ENCODE measurements at regions not wholly inside any gene's neighbourhood (a gene's known extent, or its start where the extent isn't known, plus 50 kb on each side); places are given as distances from the start of the nearest gene placed in this dataset.

GRCh38 chr3:16785465-16785864, 99.3 kb upstream of the PLCL2 start:
- ATAC-seq = no peak
- no peak overlapping the region for H3K4me3 ChIP-seq
- peaks cover 31% of the 10 kb centered on the region for H3K4me1 Mint-ChIP-seq

More at GRCh38 chr3:16785465-16785864, 99.3 kb upstream of the PLCL2 start:
- Histone ChIP-seq H3F3A (replicated peaks; ENCODE audit: low read depth) (no peaks in the 10 kb centered on the region), H3K36me3 (ENCODE audit: insufficient read depth) (no peaks in the 10 kb centered on the region), H3K9me2 (ENCODE audit: insufficient read depth) (peaks cover 29% of the 10 kb centered on the region), H4K20me1 (replicated peaks; ENCODE audit: insufficient read depth) (no peaks in the 10 kb centered on the region), H3K79me2 (replicated peaks; ENCODE audit: insufficient read depth) (no peaks in the 10 kb centered on the region), H3K27ac (ENCODE audit: low read depth) (no peak overlapping the region), H3K27me3 (ENCODE audit: insufficient read depth) (no peaks in the 10 kb centered on the region), H3K4me2 (no peak overlapping the region), H3K4me1 (ENCODE audit: insufficient read depth) (peaks cover 20% of the 10 kb centered on the region), H2AFZ (no peak overlapping the region)
- Mint-ChIP-seq H3K4me3 (no peak overlapping the region), H3K27ac (no peak overlapping the region), H3K9me3 (peaks cover 13% of the 10 kb centered on the region), H3K36me3 (ENCODE audit: low read depth) (peaks cover 3% of the 10 kb centered on the region; the same call in 1 of the 3 replicates), H3K27me3 (ENCODE audit: insufficient read depth, low read depth, poor library complexity) (peaks cover 9% of the 10 kb centered on the region)
- DNase-seq (ENCODE audit: low spot score) = no peak
- TF ChIP-seq, protein P1, sequence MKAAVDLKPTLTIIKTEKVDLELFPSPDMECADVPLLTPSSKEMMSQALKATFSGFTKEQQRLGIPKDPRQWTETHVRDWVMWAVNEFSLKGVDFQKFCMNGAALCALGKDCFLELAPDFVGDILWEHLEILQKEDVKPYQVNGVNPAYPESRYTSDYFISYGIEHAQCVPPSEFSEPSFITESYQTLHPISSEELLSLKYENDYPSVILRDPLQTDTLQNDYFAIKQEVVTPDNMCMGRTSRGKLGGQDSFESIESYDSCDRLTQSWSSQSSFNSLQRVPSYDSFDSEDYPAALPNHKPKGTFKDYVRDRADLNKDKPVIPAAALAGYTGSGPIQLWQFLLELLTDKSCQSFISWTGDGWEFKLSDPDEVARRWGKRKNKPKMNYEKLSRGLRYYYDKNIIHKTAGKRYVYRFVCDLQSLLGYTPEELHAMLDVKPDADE (IDR thresholded peaks at IDR 0.05) = no peak
- TF ChIP-seq ZNF331 (CRISPR knock-in tag; IDR thresholded peaks at IDR 0.05; ENCODE audit: low read depth) (no peak), NANOG (IDR thresholded peaks at IDR 0.05; ENCODE audit: borderline replicate concordance) (no peak), EZH2phosphoT487 (IDR thresholded peaks at IDR 0.05; ENCODE audit: unreplicated experiment) (no peak), JUNB (IDR thresholded peaks at IDR 0.05; ENCODE audit: unreplicated experiment) (no peak), EZH2 (IDR thresholded peaks at IDR 0.05; ENCODE audit: low read depth, unreplicated experiment) (no peak), CTCF (conservative IDR thresholded peaks at IDR 0.05; ENCODE audit: low read depth in 2 of 2) (no peak), POLR2AphosphoS5 (IDR thresholded peaks at IDR 0.05; ENCODE audit: low read depth) (no peak), STAT1 (IDR thresholded peaks at IDR 0.05; ENCODE audit: unreplicated experiment) (no peak), ZNF114 (CRISPR knock-in tag; IDR thresholded peaks at IDR 0.05) (no peak), CREB1 (CRISPR knock-in tag; IDR thresholded peaks at IDR 0.05; ENCODE audit: low read depth) (no peak)
- TF ChIP-seq, protein P2, sequence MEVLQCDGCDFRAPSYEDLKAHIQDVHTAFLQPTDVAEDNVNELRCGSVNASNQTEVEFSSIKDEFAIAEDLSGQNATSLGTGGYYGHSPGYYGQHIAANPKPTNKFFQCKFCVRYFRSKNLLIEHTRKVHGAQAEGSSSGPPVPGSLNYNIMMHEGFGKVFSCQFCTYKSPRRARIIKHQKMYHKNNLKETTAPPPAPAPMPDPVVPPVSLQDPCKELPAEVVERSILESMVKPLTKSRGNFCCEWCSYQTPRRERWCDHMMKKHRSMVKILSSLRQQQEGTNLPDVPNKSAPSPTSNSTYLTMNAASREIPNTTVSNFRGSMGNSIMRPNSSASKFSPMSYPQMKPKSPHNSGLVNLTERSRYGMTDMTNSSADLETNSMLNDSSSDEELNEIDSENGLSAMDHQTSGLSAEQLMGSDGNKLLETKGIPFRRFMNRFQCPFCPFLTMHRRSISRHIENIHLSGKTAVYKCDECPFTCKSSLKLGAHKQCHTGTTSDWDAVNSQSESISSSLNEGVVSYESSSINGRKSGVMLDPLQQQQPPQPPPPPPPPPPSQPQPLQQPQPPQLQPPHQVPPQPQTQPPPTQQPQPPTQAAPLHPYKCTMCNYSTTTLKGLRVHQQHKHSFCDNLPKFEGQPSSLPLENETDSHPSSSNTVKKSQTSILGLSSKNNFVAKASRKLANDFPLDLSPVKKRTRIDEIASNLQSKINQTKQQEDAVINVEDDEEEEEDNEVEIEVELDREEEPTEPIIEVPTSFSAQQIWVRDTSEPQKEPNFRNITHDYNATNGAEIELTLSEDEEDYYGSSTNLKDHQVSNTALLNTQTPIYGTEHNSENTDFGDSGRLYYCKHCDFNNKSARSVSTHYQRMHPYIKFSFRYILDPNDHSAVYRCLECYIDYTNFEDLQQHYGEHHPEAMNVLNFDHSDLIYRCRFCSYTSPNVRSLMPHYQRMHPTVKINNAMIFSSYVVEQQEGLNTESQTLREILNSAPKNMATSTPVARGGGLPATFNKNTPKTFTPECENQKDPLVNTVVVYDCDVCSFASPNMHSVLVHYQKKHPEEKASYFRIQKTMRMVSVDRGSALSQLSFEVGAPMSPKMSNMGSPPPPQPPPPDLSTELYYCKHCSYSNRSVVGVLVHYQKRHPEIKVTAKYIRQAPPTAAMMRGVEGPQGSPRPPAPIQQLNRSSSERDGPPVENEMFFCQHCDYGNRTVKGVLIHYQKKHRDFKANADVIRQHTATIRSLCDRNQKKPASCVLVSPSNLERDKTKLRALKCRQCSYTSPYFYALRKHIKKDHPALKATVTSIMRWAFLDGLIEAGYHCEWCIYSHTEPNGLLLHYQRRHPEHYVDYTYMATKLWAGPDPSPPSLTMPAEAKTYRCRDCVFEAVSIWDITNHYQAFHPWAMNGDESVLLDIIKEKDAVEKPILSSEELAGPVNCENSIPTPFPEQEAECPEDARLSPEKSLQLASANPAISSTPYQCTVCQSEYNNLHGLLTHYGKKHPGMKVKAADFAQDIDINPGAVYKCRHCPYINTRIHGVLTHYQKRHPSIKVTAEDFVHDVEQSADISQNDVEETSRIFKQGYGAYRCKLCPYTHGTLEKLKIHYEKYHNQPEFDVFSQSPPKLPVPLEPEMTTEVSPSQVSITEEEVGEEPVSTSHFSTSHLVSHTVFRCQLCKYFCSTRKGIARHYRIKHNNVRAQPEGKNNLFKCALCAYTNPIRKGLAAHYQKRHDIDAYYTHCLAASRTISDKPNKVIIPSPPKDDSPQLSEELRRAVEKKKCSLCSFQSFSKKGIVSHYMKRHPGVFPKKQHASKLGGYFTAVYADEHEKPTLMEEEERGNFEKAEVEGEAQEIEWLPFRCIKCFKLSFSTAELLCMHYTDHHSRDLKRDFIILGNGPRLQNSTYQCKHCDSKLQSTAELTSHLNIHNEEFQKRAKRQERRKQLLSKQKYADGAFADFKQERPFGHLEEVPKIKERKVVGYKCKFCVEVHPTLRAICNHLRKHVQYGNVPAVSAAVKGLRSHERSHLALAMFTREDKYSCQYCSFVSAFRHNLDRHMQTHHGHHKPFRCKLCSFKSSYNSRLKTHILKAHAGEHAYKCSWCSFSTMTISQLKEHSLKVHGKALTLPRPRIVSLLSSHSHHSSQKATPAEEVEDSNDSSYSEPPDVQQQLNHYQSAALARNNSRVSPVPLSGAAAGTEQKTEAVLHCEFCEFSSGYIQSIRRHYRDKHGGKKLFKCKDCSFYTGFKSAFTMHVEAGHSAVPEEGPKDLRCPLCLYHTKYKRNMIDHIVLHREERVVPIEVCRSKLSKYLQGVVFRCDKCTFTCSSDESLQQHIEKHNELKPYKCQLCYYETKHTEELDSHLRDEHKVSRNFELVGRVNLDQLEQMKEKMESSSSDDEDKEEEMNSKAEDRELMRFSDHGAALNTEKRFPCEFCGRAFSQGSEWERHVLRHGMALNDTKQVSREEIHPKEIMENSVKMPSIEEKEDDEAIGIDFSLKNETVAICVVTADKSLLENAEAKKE (CRISPR knock-in tag; IDR thresholded peaks at IDR 0.05) = no peak
- TF ChIP-seq, protein P3, sequence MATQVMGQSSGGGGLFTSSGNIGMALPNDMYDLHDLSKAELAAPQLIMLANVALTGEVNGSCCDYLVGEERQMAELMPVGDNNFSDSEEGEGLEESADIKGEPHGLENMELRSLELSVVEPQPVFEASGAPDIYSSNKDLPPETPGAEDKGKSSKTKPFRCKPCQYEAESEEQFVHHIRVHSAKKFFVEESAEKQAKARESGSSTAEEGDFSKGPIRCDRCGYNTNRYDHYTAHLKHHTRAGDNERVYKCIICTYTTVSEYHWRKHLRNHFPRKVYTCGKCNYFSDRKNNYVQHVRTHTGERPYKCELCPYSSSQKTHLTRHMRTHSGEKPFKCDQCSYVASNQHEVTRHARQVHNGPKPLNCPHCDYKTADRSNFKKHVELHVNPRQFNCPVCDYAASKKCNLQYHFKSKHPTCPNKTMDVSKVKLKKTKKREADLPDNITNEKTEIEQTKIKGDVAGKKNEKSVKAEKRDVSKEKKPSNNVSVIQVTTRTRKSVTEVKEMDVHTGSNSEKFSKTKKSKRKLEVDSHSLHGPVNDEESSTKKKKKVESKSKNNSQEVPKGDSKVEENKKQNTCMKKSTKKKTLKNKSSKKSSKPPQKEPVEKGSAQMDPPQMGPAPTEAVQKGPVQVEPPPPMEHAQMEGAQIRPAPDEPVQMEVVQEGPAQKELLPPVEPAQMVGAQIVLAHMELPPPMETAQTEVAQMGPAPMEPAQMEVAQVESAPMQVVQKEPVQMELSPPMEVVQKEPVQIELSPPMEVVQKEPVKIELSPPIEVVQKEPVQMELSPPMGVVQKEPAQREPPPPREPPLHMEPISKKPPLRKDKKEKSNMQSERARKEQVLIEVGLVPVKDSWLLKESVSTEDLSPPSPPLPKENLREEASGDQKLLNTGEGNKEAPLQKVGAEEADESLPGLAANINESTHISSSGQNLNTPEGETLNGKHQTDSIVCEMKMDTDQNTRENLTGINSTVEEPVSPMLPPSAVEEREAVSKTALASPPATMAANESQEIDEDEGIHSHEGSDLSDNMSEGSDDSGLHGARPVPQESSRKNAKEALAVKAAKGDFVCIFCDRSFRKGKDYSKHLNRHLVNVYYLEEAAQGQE (IDR thresholded peaks at IDR 0.05; ENCODE audit: unreplicated experiment) = no peak

Data from GM23338 (cell line).